H9 (cell line): ENCODE measurements at regions not wholly inside any gene's neighbourhood (a gene's known extent, or its start where the extent isn't known, plus 50 kb on each side); places are given as distances from the start of the nearest gene placed in this dataset.

ENCODE experiments used
- DNase-seq: peaks from one replicate; pipeline ENCODE4 v3.0.0-alpha.2; 2017
- H2AFZ ChIP-seq: one replicate; pipeline ENCODE4 v1.6.1; 2013; ENCODE audit warnings: mild to moderate bottlenecking, low read length, control low read depth, moderate library complexity
- H2AK5ac ChIP-seq: 2 replicates; pipeline ENCODE4 v1.6.1; 2013; ENCODE audit warnings: low read length, control low read depth, mixed read lengths; ENCODE audit not compliant: insufficient read length
- H2BK120ac ChIP-seq: one replicate; pipeline ENCODE4 v1.6.1; 2013; ENCODE audit warnings: low read depth, mild to moderate bottlenecking, low read length, control low read depth, inconsistent platforms; ENCODE audit not compliant: poor library complexity, severe bottlenecking
- H2BK12ac ChIP-seq: 2 replicates; pipeline ENCODE4 v1.6.1; 2013; ENCODE audit warnings: low read length, control low read depth, mixed read lengths, low read depth; ENCODE audit not compliant: insufficient read length
- H2BK15ac ChIP-seq: 2 replicates; pipeline ENCODE4 v1.6.1; 2013; ENCODE audit warnings: low read depth, low read length, control low read depth
- H2BK20ac ChIP-seq: one replicate; pipeline ENCODE4 v1.6.1; 2013; ENCODE audit warnings: low read depth, mild to moderate bottlenecking, low read length, control low read depth, inconsistent platforms; ENCODE audit not compliant: poor library complexity, severe bottlenecking
- H2BK5ac ChIP-seq: 2 replicates; pipeline ENCODE4 v1.6.1; 2013; ENCODE audit warnings: low read length, control low read depth, mixed read lengths; ENCODE audit not compliant: insufficient read length
- H3K14ac ChIP-seq: 2 replicates; pipeline ENCODE4 v1.6.1; 2013; ENCODE audit warnings: low read length, control low read depth; ENCODE audit not compliant: insufficient read depth
- H3K18ac ChIP-seq: 2 replicates; pipeline ENCODE4 v1.6.1; 2013; ENCODE audit warnings: low read depth, mild to moderate bottlenecking, mixed read lengths, low read length, control low read depth; ENCODE audit not compliant: insufficient read length
- H3K23ac ChIP-seq: 2 replicates; pipeline ENCODE4 v1.6.1; 2013; ENCODE audit warnings: low read length, control low read depth, mixed read lengths, low read depth; ENCODE audit not compliant: insufficient read length
- H3K23me2 ChIP-seq: 2 replicates; pipeline ENCODE4 v1.6.1; 2013; ENCODE audit warnings: low read depth, mild to moderate bottlenecking, mixed read lengths, low read length, control low read depth; ENCODE audit not compliant: insufficient read length, poor library complexity, severe bottlenecking
- H3K27ac ChIP-seq: 2 replicates; pipeline ENCODE4 v1.5.1; 2013; ENCODE audit warnings: low read length, control low read depth, mixed read lengths, low read depth; ENCODE audit not compliant: insufficient read length
- H3K27me3 ChIP-seq: 2 replicates; pipeline ENCODE4 v1.6.1; 2013; ENCODE audit warnings: low read length, control low read depth, inconsistent platforms; ENCODE audit not compliant: insufficient read depth
- H3K4ac ChIP-seq: 2 replicates; pipeline ENCODE4 v1.6.1; 2013; ENCODE audit warnings: low read depth, mild to moderate bottlenecking, control low read depth, inconsistent platforms, low read length, moderate library complexity
- H3K4me1 ChIP-seq: 2 replicates; pipeline ENCODE4 v1.6.1; 2013; ENCODE audit warnings: low read length, control low read depth, inconsistent platforms; ENCODE audit not compliant: insufficient read depth
- H3K4me2 ChIP-seq: 2 replicates; pipeline ENCODE4 v1.6.1; 2013; ENCODE audit warnings: low read length, control low read depth, mixed read lengths; ENCODE audit not compliant: insufficient read length, insufficient read depth
- H3K56ac ChIP-seq: 2 replicates; pipeline ENCODE4 v1.6.1; 2013; ENCODE audit warnings: low read depth, mild to moderate bottlenecking, mixed read lengths, low read length, control low read depth; ENCODE audit not compliant: insufficient read length
- H3K79me1 ChIP-seq: 2 replicates; pipeline ENCODE4 v1.6.1; 2013; ENCODE audit warnings: low read depth, mild to moderate bottlenecking, moderate library complexity, low read length, control low read depth, inconsistent platforms; ENCODE audit not compliant: insufficient read depth, poor library complexity, severe bottlenecking
- H3K79me2 ChIP-seq: 2 replicates; pipeline ENCODE4 v1.6.1; 2013; ENCODE audit warnings: low read length, control low read depth, inconsistent platforms; ENCODE audit not compliant: insufficient read depth
- H3K9ac ChIP-seq: 2 replicates; pipeline ENCODE4 v1.6.1; 2013; ENCODE audit warnings: low read length, control low read depth, mixed read lengths; ENCODE audit not compliant: insufficient read length; ENCODE audit errors: extremely low read depth
- H3K9me3 ChIP-seq: one replicate; pipeline ENCODE4 v1.6.1; 2013; ENCODE audit warnings: low read depth, low read length, inconsistent platforms; ENCODE audit not compliant: control insufficient read depth
- H3T11ph ChIP-seq: one replicate; pipeline ENCODE4 v1.6.1; 2013; ENCODE audit warnings: mild to moderate bottlenecking, low read length, control low read depth, inconsistent platforms
- H4K20me1 ChIP-seq: one replicate; pipeline ENCODE4 v1.6.1; 2013; ENCODE audit not compliant: control insufficient read depth, insufficient read length, insufficient read depth
- H4K5ac ChIP-seq: 2 replicates; pipeline ENCODE4 v1.6.1; 2013; ENCODE audit warnings: low read depth, mild to moderate bottlenecking, mixed read lengths, low read length, control low read depth; ENCODE audit not compliant: insufficient read length
- H4K8ac ChIP-seq: replicated peaks from 2 replicates; pipeline ENCODE4 v1.6.1; 2013; ENCODE audit warnings: low read length, control low read depth, mixed read lengths, low read depth; ENCODE audit not compliant: insufficient read length
- H4K91ac ChIP-seq: 2 replicates; pipeline ENCODE4 v1.6.1; 2013; ENCODE audit warnings: low read depth, mild to moderate bottlenecking, moderate library complexity, mixed read lengths, low read length, control low read depth; ENCODE audit not compliant: insufficient read length
- H3K27ac Mint-ChIP-seq, 3 experiments: 2 replicates in 2 of 3; 3 replicates in 1 of 3; pipeline ENCODE4 v1.8.0; 2020 to 2021; ENCODE audit warnings: mixed read lengths in 3 of 3, mild to moderate bottlenecking in 1 of 3, moderate library complexity in 1 of 3
- H3K27me3 Mint-ChIP-seq: 2 replicates; pipeline ENCODE4 v1.8.0; 2021; ENCODE audit warnings: low read depth, mild to moderate bottlenecking, moderate library complexity, mixed read lengths
- H3K36me3 Mint-ChIP-seq, 3 experiments: 2 replicates in 2 of 3; 3 replicates in 1 of 3; pipeline ENCODE4 v1.8.0; 2020 to 2021; ENCODE audit warnings: low read depth in 3 of 3, mixed read lengths in 3 of 3; ENCODE audit not compliant: insufficient read depth in 1 of 3
- H3K4me1 Mint-ChIP-seq, 2 experiments: 2 replicates each; pipeline ENCODE4 v1.8.0; 2020; ENCODE audit warnings: mixed read lengths in 2 of 2
- H3K4me3 Mint-ChIP-seq, 2 experiments: 2 replicates in 1 of 2; 3 replicates in 1 of 2; pipeline ENCODE4 v1.8.0; 2020 to 2021; ENCODE audit warnings: mild to moderate bottlenecking in 2 of 2, mixed read lengths in 2 of 2, moderate library complexity in 1 of 2
- H3K9me3 Mint-ChIP-seq, 2 experiments: 2 replicates in 1 of 2; 3 replicates in 1 of 2; pipeline ENCODE4 v1.8.0; 2020; ENCODE audit warnings: mild to moderate bottlenecking in 2 of 2, mixed read lengths in 2 of 2, moderate library complexity in 1 of 2
- TF ChIP-seq, protein P1 (sequence below): fragments of 200-600 bp; sonication (generic); conservative IDR thresholded peaks from 3 replicates; pipeline ENCODE4 v1.8.0; 2021; ENCODE audit warnings: antibody characterized with exemption, mild to moderate bottlenecking

- Histone ChIP-seq H3K9ac (no peak overlapping the region), H3K4me2 (no peak overlapping the region), H3K4me1 (no peaks in the 10 kb centered on the region), H3K14ac (no peak overlapping the region), H3K27ac (no peak overlapping the region), H3K23ac (no peak overlapping the region), H2BK15ac (no peak overlapping the region), H2BK20ac (no peak overlapping the region), H4K91ac (no peak overlapping the region), H2BK5ac (no peak overlapping the region), H4K5ac (no peak overlapping the region), H3K56ac (no peak overlapping the region), H3K4ac (no peak overlapping the region), H4K20me1 (no peaks in the 10 kb centered on the region), H3K9me3 (no peaks in the 10 kb centered on the region), H3K79me1 (no peaks in the 10 kb centered on the region), H3K23me2 (no peaks in the 10 kb centered on the region), H3T11ph (no peak overlapping the region), H2BK12ac (no peak overlapping the region), H2AFZ (no peak overlapping the region), H3K79me2 (no peaks in the 10 kb centered on the region), H2AK5ac (no peak overlapping the region), H3K27me3 (no peaks in the 10 kb centered on the region), H4K8ac (no peak overlapping the region), H2BK120ac (no peak overlapping the region), H3K18ac (no peak overlapping the region)
- DNase-seq, result no peak
- Mint-ChIP-seq H3K36me3 (peaks cover 0 to 1% (median 0%) of the 10 kb centered on the region in 3 experiments; a peak in 1 of 7 replicates), H3K9me3 (no peaks in the 10 kb centered on the region), H3K27ac (no peak overlapping the region), H3K4me1 (peaks cover 2 to 5% of the 10 kb centered on the region in 2 experiments; a peak in 1 of 4 replicates), H3K27me3 (no peaks in the 10 kb centered on the region), H3K4me3 (no peak overlapping the region)
- TF ChIP-seq, protein P1, sequence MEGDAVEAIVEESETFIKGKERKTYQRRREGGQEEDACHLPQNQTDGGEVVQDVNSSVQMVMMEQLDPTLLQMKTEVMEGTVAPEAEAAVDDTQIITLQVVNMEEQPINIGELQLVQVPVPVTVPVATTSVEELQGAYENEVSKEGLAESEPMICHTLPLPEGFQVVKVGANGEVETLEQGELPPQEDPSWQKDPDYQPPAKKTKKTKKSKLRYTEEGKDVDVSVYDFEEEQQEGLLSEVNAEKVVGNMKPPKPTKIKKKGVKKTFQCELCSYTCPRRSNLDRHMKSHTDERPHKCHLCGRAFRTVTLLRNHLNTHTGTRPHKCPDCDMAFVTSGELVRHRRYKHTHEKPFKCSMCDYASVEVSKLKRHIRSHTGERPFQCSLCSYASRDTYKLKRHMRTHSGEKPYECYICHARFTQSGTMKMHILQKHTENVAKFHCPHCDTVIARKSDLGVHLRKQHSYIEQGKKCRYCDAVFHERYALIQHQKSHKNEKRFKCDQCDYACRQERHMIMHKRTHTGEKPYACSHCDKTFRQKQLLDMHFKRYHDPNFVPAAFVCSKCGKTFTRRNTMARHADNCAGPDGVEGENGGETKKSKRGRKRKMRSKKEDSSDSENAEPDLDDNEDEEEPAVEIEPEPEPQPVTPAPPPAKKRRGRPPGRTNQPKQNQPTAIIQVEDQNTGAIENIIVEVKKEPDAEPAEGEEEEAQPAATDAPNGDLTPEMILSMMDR, result no peak
Observed at GRCh38 chr14:44168566-44168965, 338.5 kb downstream of the FSCB start.
